GM21786 (cell line): ENCODE measurements at regions not wholly inside any gene's neighbourhood (a gene's known extent, or its start where the extent isn't known, plus 50 kb on each side); places are given as distances from the start of the nearest gene placed in this dataset.

Experiments used
- ATAC-seq: cut with Tn5 transposase; IDR thresholded peaks from one replicate; pipeline ENCODE4 v1.9.1; 2021; ENCODE audit not compliant: unreplicated experiment

DNA sequence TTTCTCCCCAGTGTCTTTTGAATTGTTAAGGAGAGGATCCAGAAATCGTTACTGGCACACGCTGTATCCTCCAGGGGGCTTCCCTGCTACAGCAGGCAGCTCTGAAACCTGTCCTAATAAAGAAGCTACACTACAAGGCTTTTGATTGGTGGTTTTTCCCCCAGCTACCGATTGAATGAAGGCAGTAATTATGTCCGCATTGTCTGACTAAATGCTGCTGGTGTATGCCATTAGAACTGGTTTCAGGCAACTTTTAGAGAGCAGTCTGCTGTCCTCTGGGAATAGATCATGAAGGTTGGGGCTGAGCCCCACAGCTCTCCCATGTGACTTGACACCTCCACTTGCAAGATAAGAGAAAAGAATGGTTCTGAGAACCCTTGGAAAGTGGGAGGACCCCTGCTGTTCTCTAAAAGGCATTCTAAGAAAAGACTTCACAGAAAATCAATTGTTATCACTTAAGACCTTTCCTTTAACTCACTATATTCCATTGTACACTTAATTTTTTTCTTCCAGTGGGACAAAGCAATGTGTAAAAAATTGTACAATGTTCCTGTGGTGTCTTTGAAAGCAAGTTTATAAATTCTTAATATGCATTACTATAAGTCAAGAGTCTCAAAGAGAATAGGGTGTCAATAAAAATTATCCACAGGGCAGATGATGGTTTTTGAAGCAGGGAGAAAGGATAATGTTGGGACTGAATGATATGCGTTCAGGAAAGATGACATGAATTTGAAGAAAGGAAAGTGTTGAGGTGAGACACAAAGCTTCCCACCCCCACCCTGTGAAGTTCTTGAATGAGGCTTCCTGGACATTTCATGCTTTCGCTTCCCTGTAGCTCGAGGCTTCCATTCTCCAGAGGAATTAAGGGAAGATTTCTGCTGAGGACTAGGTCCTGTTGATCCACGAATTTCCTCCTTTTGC is 53.0 kb upstream of the DAZL start:
- ATAC-seq = no peak

DNA sequence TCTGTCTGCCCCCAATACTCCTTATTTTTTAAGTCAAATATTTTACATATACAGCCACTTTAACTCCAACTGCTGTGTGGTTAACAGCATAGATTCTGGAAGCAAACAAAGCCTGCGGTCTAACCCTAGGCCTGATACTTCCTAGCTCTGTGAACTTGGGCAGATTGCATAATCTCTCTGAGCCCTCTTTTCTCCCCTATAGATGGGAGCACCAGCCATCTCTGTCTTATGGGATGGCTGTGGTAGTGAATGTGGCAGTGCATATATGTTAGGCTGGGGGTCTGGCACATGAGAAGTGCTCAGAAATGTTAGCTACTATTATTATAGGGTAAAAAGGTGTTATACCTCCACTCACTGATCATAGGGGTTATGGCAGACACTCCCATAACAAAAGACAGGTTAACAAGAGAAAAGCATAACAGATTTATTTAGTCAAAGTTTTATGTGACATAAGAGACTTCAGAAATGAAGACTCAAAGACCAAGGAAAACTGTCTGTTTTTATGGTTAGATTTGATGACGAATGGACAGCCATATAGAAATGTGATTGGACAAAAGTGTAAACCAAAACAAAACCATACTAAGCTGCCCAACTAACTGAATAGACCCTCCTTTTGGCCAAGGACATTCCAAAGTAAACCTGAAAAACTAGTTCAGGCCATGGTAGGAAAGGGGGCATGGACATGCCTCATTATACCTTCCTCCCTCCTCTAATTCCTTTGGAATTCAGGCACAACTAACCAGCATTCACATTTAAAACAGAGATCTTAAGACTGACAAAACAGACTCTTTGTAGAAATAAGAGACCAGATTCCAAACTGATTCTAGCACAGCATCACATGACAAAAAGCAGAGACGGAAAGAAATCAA is 53.9 kb upstream of the DAZL start:
- no peak for ATAC-seq

DNA sequence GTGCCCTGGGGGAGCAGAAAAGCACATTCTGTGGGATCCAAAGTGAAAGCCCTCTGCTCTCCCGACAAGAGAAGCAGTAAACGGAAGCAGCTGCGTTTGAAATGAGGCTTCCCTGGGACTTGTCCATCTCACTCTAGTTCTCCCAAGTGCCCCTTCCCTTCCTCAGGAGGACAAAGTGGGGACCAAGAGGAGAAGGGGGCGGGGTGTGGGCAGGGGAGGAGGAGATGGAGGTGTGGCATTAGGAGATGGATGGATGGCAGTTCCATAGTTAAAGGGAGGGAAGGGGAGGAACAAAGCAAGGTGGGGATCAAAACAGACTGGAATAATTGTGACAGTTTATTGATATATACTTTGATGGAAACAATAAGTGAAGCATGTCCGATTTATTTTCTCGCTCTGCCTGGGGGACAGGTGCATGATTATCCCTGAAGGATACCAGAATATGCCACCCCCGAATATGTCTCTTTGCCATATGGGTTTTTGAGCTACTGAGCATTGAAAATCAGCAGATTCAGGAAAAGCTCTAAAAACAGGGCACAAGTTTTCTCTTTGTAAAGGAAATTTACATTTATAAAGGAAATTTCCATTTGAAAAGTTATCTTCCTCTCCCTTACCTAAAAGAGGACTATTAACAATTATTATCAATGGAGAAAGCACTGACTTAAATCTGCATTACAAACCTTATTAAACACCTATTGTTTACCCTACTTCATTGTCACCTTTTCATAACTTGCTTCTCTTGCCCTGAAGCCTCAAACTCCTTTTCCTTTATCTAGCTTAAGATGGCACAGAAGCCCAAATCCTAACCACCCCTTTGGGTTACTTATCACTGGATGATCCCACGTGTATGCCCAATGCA is 58.9 kb upstream of the DAZL start:
- ATAC-seq = no peak

DNA sequence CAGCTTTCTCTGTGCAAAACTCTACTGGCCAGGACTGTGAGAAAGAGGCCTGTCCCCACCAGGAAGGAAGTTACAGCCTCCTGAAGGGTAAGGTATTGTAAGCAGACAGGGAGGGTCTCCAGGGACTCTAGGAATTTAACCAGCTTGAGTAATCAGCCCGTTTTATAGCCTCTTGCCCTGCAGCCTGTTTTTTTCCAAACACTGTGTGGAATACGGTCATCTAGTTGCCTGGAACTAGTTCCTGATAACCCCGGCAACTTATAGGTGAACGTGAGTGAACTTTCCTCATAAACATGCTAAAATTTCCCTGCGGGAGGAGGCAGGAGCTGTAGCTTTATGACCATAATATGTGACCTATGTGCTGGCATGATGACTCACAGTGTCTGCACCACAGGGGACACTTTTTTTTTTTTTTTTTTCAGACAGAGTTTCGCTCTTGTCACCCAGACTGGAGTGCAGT is 60.1 kb upstream of the DAZL start:
- ATAC-seq = no peak

DNA sequence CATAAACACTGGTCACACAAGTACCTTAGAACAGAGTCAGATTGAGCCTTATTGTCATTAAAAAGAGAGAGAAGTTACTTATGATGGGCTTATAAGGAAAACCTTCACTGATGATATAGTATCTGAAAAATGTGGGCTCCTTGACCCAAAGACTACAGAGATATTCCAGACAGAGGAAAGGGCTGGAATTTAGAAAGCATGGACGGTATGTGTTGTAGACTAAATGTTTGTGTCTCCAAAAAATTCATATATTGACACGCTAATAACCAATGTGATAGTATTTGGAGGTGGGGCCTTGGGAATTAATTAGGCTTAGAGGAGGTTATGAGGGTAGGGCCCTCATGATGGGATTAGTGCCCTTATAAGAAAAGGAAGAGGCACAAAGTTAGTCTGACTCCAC is 61.0 kb upstream of the DAZL start:
- ATAC-seq = no peak

DNA sequence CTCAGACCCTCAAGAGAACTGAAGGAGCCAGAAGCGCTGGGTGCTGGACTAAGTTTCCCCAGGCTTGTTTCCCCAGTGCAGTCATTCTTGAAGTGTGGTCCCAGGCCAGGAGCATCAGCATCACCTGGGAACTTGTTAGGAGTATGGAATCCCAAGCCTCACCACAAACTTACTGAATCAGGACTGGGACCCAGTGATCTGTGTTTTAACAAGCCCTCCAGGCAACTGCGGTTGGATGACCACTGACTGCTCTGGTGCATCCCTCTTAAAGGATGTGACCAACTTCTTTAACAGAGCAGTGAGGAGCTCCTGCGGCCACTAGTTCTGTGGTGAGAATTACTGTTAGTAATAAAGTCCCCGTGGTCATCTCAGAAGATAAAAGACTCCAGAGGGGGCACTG is 62.4 kb upstream of the DAZL start:
- ATAC-seq = no peak

DNA sequence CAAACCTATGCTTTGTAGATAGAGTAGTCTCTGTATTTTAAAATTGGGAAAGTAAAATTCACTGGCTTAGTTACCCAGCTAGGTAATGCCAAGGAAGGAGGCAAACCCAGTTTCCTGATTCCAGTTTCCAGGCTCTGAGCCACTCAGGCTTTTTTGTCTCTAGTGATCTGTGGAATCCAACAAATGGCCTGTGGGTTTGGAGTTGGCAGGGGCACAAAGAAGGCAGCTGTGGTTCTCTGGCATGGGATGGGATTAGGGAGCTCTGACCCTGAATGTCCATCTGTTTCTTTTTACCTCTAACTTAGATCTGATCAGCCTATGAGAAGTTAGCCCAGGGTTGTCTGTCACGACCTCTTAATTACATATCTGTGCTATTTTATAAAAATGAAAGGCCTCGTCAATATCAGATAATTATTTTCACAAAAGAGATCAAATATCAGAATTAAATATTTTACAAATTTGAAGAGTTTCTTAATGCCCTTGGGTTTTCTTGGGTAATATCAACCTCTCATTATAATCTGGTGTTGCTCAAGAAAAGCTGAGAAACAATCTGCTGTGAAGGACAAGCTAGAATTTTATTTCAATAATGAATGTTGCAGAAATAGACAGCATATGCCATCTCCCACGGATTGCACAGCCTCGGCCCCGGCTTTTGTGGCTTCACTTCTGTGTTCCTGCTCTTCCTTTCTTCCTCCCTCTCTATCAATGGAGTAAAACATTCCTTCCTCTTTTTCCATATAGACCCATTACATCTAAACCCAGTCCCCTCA is 63.7 kb upstream of the DAZL start:
- no peak for ATAC-seq

DNA sequence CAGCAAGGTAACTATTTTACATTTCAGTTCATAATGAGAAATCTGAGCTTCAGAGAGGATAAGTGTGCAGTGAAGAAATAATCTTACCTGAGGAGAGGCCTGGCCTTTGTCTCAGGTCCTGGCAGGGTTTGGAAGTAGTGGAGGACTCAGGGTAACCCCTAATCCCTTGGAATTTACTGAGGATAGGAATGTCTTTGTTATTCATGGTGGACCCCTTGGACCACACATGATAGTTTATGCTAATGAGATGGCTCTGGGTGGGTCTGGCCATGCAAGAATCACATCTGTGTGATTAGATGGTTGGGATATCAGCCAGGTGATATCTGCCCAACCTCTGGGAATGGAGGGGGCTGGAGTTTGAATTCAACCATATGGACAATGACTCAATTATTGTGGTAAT is 65.0 kb upstream of the DAZL start:
- ATAC-seq = no peak

DNA sequence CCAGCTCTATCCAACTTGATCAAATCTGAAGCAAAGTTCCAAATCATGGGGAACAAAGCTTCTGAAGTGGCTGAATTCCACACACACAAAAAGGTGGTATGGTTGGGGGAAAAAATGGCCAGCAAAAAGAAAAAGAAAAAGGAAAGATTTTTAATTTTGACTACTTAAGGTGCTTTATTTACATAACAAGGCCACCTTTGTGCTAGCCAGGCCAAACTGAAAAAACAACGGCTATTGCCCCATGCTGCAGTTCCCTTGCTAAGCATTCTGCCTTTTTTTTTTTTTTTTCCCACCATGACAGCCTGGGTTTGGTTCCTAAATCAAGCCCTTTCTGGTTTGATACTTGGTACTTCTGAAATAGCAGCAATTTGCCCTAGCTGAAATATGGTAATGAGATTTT is 66.5 kb upstream of the DAZL start:
- ATAC-seq = no peak

DNA sequence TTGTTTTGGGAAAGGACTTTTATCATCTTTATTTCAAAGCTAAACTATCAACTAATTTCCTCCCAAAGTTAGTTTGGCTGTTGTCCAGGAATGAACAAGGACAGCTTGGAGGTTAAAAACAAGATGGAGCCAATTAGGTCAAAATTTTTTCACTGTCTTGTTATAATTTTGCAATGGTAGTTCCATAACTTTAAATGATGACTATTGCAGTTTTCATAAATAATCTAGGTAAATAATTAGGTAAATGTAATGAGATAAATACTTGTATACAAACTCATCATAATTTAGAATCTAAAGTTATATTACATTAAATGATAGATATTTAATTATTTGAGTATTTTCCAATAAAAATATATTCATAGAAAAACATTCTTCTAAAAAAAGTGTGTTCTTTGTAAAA is 68.3 kb upstream of the DAZL start:
- ATAC-seq = no peak

DNA sequence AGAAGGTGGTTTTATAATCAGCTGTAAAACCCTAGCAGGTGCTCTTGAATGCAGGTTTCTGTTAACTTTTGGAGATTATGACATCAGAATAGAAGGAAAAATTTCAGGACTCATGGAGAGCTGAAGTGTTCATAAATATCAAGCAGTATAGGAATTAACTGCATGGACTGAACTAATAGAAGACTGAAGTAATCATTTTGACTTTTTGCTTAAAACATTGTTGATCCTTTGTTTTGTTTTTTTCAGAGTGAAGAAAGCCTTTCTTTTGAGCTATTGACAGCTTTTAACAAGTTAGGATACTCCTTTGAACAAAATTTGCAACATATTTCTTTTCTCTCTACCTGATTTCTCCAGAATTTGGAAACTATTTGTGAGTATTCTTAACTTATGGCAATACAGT is 70.6 kb upstream of the DAZL start:
- ATAC-seq = no peak

DNA sequence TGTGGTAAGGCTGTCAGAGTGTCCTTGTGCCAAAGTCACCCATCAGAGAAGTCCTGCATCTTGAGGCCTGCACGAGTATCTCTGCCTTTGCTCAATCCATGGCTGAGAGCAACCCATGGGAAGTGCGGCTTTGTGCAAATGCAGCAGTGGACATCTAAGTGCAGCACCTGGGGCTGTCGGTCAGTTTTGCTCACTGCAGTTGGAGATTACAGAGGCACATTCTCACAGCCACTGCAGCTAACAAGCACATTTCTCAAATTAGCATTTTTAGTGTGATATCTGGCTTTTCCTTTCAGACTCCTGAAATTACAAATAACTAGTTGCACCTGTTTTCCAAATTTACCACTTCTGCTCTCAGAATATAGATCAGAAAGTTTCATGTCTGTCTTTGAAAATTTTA is 81.5 kb upstream of the DAZL start:
- ATAC-seq = no peak

DNA sequence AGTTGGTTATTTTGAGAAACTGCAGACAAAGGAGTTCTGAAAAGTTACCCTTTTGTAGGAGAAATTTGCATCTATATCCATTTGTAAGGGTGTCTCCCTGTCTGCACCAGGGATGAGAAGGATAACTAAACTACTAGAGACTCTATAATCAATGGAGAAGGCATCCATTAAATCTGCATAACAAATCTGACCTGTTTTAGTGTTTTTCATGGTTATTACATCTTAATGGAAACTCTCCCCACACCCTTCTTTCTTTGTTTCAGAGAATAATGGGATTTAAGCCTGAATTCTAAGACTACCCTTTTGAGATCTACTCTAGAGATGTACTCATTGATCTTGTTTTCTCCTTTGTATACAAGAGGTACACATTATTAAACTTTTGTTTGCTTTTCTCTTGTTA is 82.0 kb upstream of the DAZL start:
- no peak for ATAC-seq

DNA sequence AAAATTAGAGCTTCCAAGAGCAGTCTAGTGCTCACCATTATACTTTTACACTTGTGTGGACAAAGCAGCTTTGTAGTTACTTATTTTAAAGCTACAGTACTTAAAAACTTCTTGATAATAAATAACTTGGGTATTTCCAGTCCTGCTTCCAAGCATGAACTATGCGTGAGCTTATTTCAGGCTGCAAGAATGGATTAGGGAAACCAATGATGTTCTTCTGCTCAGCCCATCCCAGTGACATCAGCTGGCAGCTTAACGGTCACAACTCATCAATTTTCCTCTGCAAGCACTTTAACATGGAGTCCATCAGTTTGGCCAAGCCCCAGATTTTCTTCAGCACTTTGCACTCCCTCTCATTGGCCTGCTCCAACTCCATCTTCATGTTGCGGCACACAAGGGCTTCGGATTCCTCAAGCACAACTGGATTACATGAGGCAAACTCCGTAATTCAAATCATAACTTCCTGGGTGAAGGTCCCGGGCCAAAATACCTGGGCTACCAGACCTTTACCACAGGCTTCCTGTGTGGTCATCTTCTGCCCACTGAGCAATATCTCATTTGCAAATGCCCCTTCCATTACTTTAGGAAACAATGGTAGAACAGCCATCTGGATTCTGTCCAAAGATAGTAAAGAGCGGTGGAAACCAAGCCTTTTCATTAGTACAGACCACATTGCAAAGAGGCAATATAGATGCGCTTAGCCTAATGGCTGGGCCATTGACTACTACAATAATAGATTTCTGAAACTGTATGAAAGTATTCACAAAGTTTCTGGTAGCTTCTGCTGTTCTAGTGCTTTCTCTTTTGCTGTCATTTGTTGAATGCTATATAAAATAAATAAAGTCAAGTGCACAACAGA is 87.5 kb upstream of the DAZL start:
- ATAC-seq = no peak

DNA sequence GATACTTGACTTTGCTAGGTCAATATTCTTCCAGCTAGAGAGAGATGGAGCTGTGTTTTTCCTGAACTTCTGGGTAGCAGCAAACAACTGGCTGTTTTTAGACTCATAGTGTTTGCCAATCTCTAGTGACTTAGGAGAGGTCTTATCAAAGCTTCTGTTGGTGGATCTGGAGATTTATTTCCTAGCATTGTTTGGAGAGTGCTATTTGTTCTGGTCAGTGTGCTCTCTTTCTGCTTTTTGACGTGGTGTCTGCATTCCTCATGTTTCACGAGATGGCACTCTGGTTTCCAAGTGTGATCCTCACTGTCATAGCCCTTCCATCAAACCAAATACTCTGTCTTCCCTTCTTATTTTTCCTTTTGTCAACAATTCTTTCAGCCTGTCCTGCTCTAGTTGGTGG is 88.6 kb upstream of the DAZL start:
- ATAC-seq = no peak

DNA sequence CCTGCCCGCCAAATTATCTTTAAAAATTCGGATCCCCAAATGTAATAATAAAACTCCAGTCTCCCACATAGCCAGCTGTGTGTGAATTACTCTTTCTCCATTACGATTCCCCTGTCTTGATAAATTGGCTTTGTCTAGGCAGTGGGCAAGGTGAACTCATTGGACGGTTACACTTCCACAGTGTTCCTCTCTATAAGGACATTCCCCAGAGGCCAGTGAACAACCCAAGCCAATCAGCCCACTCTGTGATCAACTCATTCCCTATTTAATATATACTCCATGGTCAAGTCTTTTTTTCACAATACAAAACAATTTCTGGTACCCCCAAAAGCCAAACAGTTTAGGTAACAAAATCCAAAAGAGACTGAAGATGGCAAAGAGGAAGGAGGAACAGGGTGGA is 90.5 kb upstream of the DAZL start:
- ATAC-seq = no peak

DNA sequence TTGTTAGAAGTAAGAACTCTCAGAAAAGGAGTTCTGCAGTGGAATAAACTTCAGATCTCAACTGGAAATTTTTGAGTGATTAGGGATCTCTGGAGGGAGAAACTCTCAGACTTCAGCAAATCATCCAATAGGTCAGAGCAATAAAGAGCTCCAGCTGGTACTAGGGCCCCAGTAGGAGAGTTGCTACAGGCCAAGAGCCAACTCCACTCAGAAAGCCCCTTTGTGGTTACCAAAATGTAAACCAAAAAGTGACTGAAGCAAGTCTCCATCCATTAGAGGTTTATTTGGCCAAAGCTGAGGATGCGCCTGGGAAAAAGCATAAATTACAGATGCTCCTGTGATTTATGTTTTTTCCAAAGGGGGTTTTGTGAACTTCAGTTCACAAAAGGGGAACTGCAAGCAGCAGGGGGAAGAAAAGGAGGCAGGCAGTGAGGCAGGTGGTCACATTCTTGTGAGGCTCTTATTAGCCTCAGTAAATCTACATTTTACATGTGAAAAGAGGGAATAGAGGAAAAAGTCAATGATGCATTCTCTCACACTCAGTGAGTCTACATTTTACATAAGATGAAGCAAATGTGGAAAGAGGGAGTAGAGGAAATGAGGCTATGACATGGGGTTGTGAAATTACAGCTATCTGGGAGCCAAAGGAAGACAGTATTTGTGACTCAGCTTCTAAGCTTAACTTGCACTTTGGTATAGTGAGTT is 92.4 kb upstream of the DAZL start:
- ATAC-seq = no peak

DNA sequence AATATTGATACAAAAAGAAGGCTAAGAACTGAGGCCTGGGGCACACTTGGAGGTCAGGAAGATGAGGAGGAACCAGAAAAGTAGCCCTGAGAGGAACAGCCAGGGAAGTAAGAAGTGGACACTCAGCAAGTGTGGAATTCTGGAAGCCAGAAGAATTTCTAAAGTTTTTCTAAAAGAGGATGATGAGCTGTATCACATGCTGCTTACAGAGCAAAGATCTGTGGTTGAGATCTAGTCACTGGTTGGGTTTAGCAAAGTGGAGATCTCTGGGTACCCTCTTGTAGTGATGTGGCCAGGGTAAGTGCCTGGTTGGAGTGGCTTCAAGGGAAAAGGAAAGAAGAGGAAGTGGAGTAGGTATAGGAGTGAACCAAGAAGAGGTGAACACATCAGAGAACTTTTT is 95.4 kb upstream of the DAZL start:
- ATAC-seq = no peak

DNA sequence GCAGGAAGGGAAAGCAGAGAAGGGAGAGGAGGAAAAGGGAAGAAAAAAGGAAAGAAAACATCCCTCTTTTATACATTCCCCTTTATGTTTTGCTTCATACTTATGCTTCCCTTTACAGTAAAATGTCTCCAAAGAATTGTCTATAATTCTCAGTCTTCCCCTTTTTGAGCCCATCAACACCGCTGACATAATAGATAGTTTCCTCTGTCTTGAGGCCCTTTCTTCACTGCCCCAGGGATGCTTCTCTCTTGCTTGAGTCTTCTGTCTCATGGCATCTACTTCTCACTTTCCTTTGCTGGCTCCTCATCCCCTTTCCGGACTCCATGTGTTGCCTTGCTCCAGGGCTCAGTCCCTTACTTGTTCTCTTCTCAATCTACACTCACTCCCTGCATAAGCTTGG is 99.7 kb upstream of the DAZL start:
- no peak for ATAC-seq
